Glutamatergic neuron (in vitro differentiated cells): ENCODE measurements at regions not wholly inside any gene's neighbourhood (a gene's known extent, or its start where the extent isn't known, plus 50 kb on each side); places are given as distances from the start of the nearest gene placed in this dataset.

ENCODE experiments used
- DNase-seq: peaks from one replicate; pipeline ENCODE4 v3.0.0; 2022
- H3K27ac Mint-ChIP-seq: one replicate; pipeline ENCODE4 v1.8.0; 2020; ENCODE audit warnings: mild to moderate bottlenecking, mixed read lengths, inconsistent platforms; ENCODE audit not compliant: unreplicated experiment
- H3K27me3 Mint-ChIP-seq: one replicate; pipeline ENCODE4 v1.8.0; 2020; ENCODE audit warnings: mild to moderate bottlenecking, moderate library complexity, mixed read lengths, inconsistent platforms; ENCODE audit not compliant: unreplicated experiment
- H3K36me3 Mint-ChIP-seq: one replicate; pipeline ENCODE4 v1.8.0; 2020; ENCODE audit warnings: mild to moderate bottlenecking, mixed read lengths, inconsistent platforms; ENCODE audit not compliant: unreplicated experiment
- H3K4me1 Mint-ChIP-seq: one replicate; pipeline ENCODE4 v1.8.0; 2020; ENCODE audit warnings: mild to moderate bottlenecking, low read depth, mixed read lengths, inconsistent platforms; ENCODE audit not compliant: unreplicated experiment
- H3K4me3 Mint-ChIP-seq: one replicate; pipeline ENCODE4 v1.8.0; 2020; ENCODE audit warnings: mild to moderate bottlenecking, mixed read lengths, inconsistent platforms; ENCODE audit not compliant: unreplicated experiment
- H3K9me3 Mint-ChIP-seq: one replicate; pipeline ENCODE4 v1.8.0; 2020; ENCODE audit warnings: mild to moderate bottlenecking, moderate library complexity, mixed read lengths, inconsistent platforms; ENCODE audit not compliant: unreplicated experiment
- CTCF ChIP-seq: fragments of 200-600 bp; sonication (generic); IDR thresholded peaks from one replicate; pipeline ENCODE4 v1.5.0; 2021; ENCODE audit not compliant: partially characterized antibody, unreplicated experiment

GRCh38 chr20:50429412-50429811 lies 80.8 kb upstream of the PTPN1 start:
- no peak for TF ChIP-seq CTCF
- Mint-ChIP-seq H3K4me1 (no peaks in the 10 kb centered on the region), H3K27me3 (no peaks in the 10 kb centered on the region), H3K27ac (no peak overlapping the region), H3K4me3 (no peak overlapping the region), H3K36me3 (no peaks in the 10 kb centered on the region), H3K9me3 (peaks cover 3% of the 10 kb centered on the region)
- DNase-seq = no peak

GRCh38 chr20:50431066-50431450 lies 79.1 kb upstream of the PTPN1 start:
- H3K27ac Mint-ChIP-seq = no peak overlapping the region
- H3K9me3 Mint-ChIP-seq = peaks cover 1% of the 10 kb centered on the region
- no peaks in the 10 kb centered on the region for H3K4me1 Mint-ChIP-seq
- no peak for DNase-seq
- no peak overlapping the region for H3K4me3 Mint-ChIP-seq
- no peaks in the 10 kb centered on the region for H3K27me3 Mint-ChIP-seq
- H3K36me3 Mint-ChIP-seq = no peaks in the 10 kb centered on the region
- TF ChIP-seq CTCF = no peak

- Mint-ChIP-seq H3K27me3 (peaks cover 2% of the 10 kb centered on the region), H3K4me3 (no peak overlapping the region), H3K9me3 (peaks cover 3% of the 10 kb centered on the region), H3K36me3 (no peaks in the 10 kb centered on the region), H3K4me1 (no peaks in the 10 kb centered on the region), H3K27ac (no peak overlapping the region)
- DNase-seq = no peak
- no peak for TF ChIP-seq CTCF
These were observed 77.0 kb upstream of the PTPN1 start for GRCh38 chr20:50433001-50433761.

GRCh38 chr20:50434321-50434652 lies 75.9 kb upstream of the PTPN1 start:
- Mint-ChIP-seq H3K36me3 (no peaks in the 10 kb centered on the region), H3K27ac (no peak overlapping the region), H3K4me1 (no peaks in the 10 kb centered on the region), H3K9me3 (peaks cover 3% of the 10 kb centered on the region), H3K27me3 (peaks cover 2% of the 10 kb centered on the region), H3K4me3 (no peak overlapping the region)
- DNase-seq = no peak
- no peak for TF ChIP-seq CTCF

GRCh38 chr20:50434653-50435396 lies 75.4 kb upstream of the PTPN1 start:
- peaks cover 2% of the 10 kb centered on the region for H3K27me3 Mint-ChIP-seq
- no peak overlapping the region for H3K4me3 Mint-ChIP-seq
- no peaks in the 10 kb centered on the region for H3K36me3 Mint-ChIP-seq
- TF ChIP-seq CTCF = no peak
- H3K27ac Mint-ChIP-seq = no peak overlapping the region
- no peaks in the 10 kb centered on the region for H3K4me1 Mint-ChIP-seq
- no peak for DNase-seq
- H3K9me3 Mint-ChIP-seq = peaks cover 3% of the 10 kb centered on the region
